GM12875 (cell line): ENCODE measurements at regions not wholly inside any gene's neighbourhood (a gene's known extent, or its start where the extent isn't known, plus 50 kb on each side); places are given as distances from the start of the nearest gene placed in this dataset.

ENCODE experiments used
- H3K4me3 ChIP-seq: one replicate; pipeline ENCODE4 v1.5.1; 2011; ENCODE audit warnings: low read depth, low read length, control low read depth
- TF ChIP-seq, protein P1 (sequence below): IDR thresholded peaks from 2 replicates; pipeline ENCODE4 v1.5.1; 2011; ENCODE audit warnings: low read depth, mild to moderate bottlenecking, control low read depth, inconsistent platforms, low read length, moderate library complexity, borderline replicate concordance; ENCODE audit not compliant: insufficient read depth

GRCh38 chrX:137425986-137426385, 139.9 kb upstream of the ZIC3 start:
- H3K4me3 ChIP-seq: no peak overlapping the region
- TF ChIP-seq, protein P1, sequence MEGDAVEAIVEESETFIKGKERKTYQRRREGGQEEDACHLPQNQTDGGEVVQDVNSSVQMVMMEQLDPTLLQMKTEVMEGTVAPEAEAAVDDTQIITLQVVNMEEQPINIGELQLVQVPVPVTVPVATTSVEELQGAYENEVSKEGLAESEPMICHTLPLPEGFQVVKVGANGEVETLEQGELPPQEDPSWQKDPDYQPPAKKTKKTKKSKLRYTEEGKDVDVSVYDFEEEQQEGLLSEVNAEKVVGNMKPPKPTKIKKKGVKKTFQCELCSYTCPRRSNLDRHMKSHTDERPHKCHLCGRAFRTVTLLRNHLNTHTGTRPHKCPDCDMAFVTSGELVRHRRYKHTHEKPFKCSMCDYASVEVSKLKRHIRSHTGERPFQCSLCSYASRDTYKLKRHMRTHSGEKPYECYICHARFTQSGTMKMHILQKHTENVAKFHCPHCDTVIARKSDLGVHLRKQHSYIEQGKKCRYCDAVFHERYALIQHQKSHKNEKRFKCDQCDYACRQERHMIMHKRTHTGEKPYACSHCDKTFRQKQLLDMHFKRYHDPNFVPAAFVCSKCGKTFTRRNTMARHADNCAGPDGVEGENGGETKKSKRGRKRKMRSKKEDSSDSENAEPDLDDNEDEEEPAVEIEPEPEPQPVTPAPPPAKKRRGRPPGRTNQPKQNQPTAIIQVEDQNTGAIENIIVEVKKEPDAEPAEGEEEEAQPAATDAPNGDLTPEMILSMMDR: no peak

DNA sequence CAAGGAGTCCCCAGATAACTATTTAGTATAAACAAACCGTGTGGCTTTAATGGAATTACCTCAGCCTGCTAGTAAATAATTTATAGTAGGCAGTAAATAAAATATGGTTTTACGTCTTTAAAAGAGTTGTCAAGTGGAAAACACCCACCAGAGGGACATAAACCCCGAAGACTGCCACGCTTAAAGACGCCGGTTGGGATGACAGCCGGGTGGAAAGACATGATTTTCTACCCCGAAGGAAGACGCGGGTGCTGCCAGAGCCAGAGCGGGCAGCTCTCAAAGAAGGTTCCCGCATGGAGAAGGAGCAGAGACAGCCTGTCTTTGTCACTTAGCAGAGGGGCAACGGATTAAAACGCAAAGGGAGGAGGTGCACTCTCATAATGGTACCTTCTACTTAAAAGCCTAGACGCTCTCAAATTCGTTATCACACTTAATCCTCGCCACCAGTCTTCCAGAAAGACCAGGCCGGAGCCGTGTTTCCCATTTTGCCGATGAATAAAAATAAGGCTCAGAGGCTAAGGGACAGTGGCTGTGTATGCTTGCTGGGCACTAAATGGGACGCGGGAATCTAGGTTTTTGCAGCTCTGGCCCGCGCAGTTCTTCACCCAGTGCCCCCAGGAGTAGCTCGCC, 140.5 kb upstream of the ZIC3 start:
- TF ChIP-seq, protein P1: no peak
- no peak overlapping the region for H3K4me3 ChIP-seq

GRCh38 chrX:137424679-137425078, 141.2 kb upstream of the ZIC3 start:
- H3K4me3 ChIP-seq: no peak overlapping the region

GRCh38 chrX:137423241-137423640, 142.7 kb upstream of the ZIC3 start:
- H3K4me3 ChIP-seq: no peak overlapping the region
- TF ChIP-seq, protein P1: no peak

More at GRCh38 chrX:137424679-137425078, 141.2 kb upstream of the ZIC3 start:
- TF ChIP-seq, protein P1: no peak

- H3K4me3 ChIP-seq: no peak overlapping the region
Measured at GRCh38 chrX:137418086-137418485, 147.8 kb upstream of the ZIC3 start.

DNA sequence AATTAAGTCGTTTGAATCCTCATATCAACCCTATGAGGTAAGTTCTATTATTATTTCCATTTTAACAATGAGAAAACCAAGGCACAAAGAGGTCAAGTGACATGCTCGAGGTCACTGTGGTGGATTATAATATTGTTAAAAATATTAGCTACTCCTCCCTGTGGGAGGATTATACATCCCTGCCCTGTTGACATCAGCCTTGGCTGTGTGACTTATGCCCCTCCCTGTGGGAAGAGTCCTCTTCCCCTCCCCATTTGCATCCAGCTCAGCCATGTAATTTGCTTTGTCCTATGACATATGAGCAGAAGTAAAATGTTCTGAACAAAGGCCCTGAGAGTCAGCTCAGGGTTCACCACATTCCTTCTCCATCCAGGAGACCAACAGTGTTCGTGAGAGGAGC, 152.7 kb upstream of the ZIC3 start:
- H3K4me3 ChIP-seq: no peak overlapping the region
- TF ChIP-seq, protein P1: no peak

More at GRCh38 chrX:137418086-137418485, 147.8 kb upstream of the ZIC3 start:
- TF ChIP-seq, protein P1: no peak

DNA sequence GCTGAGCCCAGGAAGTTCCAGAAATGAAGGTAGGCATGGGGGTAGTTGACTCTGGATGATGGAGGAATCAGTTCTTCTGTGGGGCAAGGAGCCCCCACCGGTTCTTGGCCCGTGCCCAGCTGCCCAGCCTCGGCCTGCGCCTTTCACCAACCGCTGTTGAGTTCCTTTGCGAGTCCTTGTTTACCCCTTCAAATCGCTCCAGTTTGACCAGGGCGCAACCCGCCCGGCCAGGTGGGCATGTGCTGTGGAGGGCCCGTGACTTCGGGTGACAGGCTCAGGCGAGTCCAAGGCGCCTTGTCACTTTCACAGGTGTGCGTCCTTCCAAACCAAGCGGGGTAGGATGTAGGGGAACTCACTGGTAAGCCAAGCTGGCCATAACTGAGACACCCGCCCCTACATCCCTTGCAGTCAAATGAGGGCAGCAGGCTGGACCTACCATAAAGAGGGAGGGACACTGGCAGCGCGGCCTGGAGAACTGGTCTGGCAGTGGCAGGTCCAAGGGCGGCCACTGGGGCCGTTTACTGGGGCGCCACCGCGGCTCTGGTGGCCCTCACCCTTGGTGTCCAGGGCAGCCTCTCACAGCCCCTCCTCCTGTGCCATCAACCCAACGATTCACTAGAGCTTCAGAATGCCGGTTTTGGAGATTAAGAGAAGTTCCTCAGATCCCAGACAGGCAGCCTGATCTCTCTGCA, 160.3 kb upstream of the ZIC3 start:
- TF ChIP-seq, protein P1: no peak
- no peak overlapping the region for H3K4me3 ChIP-seq
